ENCODE measurements at regions not wholly inside any gene's neighbourhood (a gene's known extent, or its start where the extent isn't known, plus 50 kb on each side); places are given as distances from the start of the nearest gene placed in this dataset.
"Not testable (repeated sequence)": the region's sequence is repeated elsewhere in the genome, so short reads cannot be mapped to it uniquely, and the experiment has no call there.

DNA sequence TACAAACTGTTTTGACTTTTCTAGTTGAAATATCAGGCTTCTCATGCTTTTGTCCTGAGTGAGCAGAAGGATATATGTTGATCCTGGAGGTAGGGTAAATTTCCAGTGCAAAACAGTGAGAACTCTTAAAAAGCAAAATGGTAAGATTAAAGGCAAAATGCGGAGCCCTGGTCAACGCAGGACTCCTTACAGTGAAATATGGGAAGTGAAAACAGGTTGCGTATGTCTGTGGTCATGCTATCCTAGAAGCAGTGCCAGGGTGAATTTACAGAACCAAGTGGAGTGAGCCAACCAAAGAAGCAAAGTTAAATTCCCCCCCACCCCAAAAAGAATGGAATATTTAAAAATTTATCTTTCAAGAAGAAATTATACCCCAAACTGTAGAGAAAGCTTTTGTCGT is 256.4 kb downstream of the NR2F2 start:
- DNase-seq, result no peak

DNA sequence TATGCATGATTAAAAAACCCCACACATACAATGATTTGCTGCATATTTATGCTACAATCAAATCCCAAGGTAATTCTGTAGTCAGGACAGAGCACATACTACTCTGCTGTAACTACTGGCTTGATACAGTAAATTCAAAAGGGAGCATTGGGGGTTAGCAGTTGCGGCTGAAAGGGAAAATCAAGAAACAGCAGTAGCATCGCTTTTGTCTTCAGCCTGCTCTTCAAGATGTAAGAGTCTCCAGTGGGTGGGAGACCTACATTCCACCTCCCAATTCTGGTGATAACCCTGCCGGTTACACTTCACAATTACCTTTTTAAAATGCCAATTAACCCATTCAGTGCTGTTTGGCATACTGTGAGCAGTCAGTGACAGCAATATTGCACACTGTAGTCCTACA is 259.4 kb downstream of the NR2F2 start:
- no peak for DNase-seq

- peak; percentile 6 for DNase-seq
These were observed 263.2 kb downstream of the NR2F2 start for GRCh38 chr15:96593735-96594134.

DNA sequence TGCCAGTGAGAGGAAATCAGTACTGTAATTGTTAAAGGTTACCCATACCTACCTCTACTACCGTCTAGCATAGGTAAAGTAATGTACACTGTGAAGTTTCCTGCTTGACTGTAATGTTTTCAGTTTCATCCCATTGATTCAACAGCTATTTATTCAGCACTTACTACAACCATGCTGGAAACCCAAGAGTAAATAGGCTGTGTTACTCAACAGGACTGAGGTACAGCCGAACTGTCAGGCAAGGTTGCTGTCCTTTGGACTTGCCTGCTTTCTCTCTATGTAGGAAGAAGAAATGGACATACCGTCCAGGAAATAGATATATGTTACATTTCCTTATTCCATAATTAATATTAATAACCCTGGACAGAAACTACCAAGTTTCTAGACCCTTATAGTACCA is 265.5 kb downstream of the NR2F2 start:
- DNase-seq, result no peak

- DNase-seq, result peak; percentile 59
These were observed 268.0 kb downstream of the NR2F2 start for GRCh38 chr15:96598514-96598913.

DNA sequence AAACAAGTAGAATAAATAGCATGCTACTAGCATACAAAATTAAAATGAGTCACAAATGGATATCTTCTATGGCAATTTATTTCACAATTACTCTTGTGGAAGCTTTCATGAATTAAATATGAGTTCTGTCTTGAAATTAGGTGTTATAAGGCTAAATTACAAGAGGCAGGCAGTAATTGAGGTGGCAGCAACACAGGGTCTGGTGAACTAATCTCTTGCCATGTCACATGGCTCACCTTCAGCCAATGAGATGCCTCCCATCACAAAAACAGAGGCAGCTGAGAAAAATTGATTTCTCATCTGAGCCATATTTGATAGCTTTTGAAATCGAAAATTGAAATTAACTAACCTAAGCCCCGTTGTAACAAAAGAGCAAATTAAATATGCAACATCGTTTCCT is 268.8 kb downstream of the NR2F2 start:
- peak; percentile 37 for DNase-seq

DNA sequence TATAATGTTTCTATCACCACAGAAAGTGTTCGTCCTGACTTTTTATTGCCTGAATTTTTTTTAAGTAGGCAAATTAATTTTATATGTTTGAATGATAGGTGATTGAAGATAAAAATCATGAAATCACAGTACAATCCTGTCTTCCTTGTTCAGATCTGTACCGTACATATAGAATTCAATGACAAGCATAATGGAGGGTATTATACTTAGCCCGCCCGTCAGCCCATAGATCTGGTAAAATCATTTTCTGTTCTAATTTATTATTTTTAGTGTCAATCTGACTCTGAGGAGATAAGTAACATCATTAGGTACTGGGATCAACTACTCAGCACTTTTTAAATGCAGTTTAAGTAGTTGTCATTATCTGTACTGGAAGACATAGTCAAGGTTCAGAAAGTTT is 269.9 kb downstream of the NR2F2 start:
- DNase-seq, result no peak

- DNase-seq, result no peak
These were observed 276.1 kb downstream of the NR2F2 start for GRCh38 chr15:96606617-96607016.

GRCh38 chr15:96610757-96611156 is 280.3 kb downstream of the NR2F2 start:
- DNase-seq, result no peak

DNA sequence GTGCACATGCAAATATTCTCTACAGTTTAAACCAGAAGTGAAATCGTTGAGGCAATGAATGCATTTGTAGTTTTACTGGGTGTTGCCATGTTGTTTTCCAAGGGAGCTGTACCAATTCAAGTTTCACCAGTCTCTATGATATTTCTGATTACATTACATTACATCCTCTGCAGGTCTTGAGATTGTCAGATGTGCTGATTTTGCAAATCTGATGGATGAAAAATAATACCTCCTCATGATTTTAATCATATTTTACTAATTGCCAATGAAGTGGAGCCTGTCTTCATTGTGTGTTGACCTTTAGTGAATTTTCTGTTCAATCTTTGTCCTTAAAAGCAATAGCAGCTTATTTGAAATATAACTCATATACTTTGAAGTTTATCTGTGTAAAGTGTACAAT is 282.4 kb downstream of the NR2F2 start:
- DNase-seq, result no peak

- DNase-seq, result no peak
These were observed 288.7 kb downstream of the NR2F2 start for GRCh38 chr15:96619174-96619573.

DNA sequence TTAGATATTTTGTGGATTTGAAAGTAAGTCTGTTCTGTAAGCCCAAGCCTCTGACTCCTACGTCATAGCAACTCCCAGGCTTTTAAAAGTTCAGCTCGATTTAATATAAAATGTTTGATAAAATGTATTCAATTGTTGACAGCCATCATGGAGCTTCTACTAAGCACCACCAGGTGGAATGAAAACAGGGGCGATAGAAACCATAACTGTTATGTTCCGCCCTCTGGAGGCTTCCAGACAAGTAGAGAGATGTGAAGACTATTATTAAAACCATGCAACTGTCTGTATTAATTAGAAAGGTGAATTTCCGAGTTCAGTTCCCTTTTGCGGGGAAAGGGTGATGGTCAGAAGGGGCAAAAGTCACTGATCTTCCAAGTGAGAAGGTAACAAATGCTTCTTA is 292.2 kb downstream of the NR2F2 start:
- DNase-seq, result no peak

DNA sequence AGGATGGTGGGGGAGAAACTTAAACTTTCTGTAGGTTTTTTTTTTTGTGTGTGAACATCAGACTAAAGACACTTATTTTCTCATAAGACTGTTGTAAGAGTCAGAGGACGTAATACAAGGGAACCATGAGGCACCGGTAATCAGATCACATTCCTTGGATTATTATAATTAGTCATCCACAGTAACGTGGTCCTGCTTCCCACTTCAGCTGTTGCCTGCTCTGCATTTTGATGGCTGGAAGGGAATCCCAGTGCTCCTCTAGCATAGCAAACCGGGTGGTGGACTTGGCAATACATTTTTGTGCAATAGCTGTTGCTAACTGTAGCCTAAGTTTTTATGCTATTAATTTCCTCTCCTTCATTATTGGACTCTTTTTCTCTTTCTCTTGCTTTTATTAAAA is 294.8 kb downstream of the NR2F2 start:
- no peak for DNase-seq

- no peak for DNase-seq
These were observed 296.6 kb downstream of the NR2F2 start for GRCh38 chr15:96627031-96627568.

DNA sequence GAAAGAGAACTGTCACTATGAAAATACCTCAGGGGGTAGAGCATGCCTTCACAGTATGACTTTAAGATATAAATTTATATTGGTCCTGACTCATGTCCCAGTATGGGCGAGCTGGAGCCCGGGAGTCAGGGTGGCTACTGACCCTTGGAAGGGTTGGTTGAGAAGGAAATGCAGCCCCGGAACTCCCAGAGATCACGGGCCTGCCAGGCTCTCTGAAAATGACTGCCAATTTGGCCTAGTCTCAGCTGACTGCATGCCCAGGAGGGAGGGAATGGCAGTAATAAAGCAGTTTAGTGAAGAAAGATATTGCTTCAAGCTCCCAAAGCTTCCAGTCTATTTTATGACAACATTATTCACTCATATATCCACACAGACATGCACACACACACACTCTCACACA is 299.0 kb downstream of the NR2F2 start:
- no peak for DNase-seq

DNA sequence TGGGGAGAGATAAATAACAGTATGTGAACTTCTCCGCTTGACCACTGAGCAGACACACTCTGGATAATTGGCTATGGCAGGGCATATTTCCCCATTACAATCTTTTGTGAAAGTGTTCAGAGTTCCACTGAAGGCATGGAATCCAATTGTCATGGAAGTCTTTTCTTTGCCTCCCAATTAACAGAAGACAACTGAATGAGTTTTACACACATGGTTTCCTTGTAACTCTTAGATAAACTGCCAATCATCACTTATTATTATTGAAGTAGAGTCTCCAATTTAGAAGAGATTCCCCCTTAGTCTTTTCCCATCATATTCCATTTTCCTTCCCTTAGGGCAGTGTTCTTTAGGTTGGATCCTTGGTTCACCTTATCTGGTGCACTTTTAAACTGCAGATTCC is 308.3 kb downstream of the NR2F2 start:
- no peak for DNase-seq

GRCh38 chr15:96645796-96646195 is 315.3 kb downstream of the NR2F2 start:
- DNase-seq, result no peak

DNA sequence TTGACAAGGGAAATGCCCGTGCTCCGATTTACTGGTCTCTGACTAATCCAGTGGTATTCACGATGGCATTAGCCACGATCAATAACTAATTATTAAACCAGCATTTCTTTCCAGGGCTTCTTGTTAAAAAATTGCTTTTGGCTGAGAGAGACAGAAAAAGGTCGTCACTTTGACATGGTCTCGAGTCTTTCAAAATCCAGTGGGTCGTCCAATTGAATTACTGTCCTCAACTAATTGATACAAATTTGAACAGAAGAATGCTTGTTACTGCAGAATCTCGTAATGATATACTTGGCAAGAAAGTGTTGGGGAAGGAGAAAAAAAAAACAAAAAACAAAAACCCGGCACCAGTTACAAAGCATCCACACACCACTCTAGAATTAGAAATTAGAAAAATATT is 318.4 kb downstream of the NR2F2 start:
- no peak for DNase-seq

DNA sequence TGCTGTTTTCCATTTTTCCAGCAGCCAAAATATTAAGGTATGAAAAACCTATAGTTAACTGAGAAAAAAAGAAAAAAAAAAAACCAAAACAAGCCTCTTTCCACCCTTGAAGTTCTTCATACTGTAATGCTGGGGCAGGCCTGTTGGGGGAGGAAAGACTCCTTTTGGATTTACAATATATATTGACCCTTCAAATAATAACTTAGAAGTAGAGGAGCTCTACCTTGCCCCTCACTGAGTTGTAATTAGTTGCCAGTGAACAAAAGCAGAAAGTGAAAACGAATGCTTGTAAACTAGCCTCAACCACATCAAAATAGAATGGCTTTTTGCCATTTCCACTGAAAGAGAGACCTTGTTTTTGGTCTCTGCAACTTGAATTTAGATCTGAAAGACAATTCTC is 326.6 kb downstream of the NR2F2 start:
- DNase-seq, result no peak

GRCh38 chr15:96666979-96667378 is 336.5 kb downstream of the NR2F2 start:
- DNase-seq, result not testable (repeated sequence)

DNA sequence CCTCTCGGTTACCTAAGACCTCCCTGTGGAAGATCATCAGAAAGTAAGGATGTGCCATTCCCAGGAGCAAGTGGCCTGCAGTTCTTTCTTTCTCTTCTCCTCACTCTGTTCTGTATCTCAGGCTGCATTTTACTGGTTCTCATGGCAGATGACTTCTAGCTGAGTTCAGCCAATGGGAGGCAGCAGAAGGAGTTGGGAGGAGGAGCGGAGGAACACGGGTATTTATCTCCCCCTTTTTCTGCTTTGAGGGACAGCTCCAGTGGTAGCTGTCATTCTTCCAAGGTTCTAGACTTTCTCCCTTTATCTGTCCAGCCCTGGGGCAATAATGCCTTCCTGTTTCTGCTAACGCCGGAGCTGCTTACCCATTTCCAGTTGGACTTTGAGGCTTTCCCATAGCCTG is 339.9 kb downstream of the NR2F2 start:
- no peak for DNase-seq

DNA sequence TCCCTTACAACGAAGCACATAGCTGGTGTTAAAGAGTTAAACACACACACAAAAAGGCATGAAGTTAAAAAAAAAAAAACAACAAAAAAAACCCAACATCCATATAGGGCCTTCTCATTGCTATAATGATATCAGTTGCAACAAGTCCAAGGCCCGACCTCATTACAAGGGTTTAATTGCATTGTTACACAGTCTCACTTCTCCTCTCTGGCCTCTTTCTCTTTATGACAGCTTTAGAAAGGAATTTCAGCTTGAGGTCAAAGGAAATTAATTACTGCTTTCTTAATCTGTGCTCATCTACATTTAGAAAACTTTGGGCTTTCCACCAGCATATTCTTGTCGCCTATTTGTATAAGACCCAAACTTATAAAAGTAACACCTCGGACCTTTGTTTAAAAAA is 342.1 kb downstream of the NR2F2 start:
- no peak for DNase-seq

DNA sequence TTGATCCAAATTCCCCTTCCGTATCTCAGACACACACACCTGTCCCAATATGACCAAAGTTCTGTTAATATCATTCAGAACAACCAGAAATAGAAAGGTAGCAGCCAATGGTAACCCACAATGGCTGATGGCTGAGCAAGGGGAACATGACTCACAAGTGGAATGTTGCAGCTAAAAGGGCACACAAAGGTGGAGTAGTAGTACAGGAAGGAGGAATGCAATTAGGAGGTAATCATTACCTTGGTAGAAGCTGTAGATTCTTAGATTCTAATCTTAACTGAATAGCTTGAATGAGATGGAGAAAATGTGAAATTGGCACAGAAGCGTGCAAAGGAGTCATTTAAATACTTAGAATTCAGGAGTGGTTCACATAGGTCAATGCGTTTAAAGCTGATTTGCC is 347.9 kb downstream of the NR2F2 start:
- DNase-seq, result no peak

DNA sequence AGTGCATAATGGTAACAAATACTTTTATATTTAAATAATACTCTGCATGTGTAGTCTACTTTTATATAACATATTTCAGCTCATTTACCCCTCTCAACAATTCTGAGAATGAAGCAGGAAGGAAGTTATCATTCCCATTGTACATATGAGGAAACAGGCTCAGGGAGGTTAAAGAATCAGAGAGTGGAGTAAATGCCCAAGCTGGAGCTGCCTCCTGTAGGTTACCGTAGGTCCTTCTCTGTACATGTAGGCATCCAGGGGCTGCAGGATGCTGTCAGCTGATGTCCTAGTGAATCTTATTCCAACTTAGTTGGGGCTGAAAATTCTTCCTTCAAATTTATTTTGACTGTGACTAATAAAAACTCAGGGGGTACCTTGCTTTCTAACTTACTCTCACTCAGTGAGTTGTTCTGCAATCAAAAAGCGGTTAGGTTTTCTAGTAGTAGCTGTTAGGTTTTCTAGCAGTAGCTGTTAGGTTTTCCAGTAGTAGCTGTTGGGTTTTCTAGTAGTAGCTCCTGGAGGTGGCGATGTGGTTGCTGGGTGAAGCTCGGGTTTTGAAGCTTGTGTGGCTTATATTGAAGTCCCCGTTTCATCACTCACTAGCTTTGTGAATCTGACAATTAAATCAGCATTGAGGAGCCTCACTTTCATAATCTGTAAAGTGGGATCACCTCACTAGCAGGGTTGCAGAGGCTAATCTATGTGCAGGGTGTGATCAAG is 357.0 kb downstream of the NR2F2 start:
- no peak for DNase-seq

DNA sequence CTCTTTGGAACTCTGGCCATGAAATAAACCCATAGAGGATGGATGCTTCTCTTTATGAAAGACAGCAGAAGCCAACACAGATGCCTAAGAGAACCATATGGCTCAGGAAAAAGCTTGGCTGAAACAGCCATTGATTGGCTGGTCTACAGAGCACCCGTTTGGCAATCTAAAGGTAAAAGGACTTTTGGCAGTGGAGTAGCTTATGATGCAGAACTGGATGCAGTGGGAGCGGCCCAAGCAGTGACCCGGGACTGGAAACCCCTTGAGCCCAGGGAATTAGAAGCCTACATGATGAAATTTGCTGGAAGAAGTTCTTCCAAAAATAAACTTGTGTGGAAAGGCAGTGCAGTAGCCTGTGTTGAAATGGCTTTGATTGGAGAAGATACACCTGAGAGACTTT is 360.2 kb downstream of the NR2F2 start:
- DNase-seq, result no peak

All from NCI-H1436 (cell line).